GM21717 (cell line): ENCODE measurements at regions not wholly inside any gene's neighbourhood (a gene's known extent, or its start where the extent isn't known, plus 50 kb on each side); places are given as distances from the start of the nearest gene placed in this dataset.
A peak's percentile ranks its signal among the peaks of the same experiment; 100 is the strongest.
"Not testable (repeated sequence)": the region's sequence is repeated elsewhere in the genome, so short reads cannot be mapped to it uniquely, and the experiment has no call there.

ENCODE experiments used
- ATAC-seq: cut with Tn5 transposase; IDR thresholded peaks from one replicate; pipeline ENCODE4 v1.9.1; 2021; ENCODE audit warnings: mild to moderate bottlenecking, moderate library complexity; ENCODE audit not compliant: unreplicated experiment

GRCh38 chr1:169044971-169045370, 61.5 kb upstream of the ATP1B1 start:
- ATAC-seq: peak; percentile 34

GRCh38 chr1:169046671-169047070, 59.8 kb upstream of the ATP1B1 start:
- ATAC-seq: no peak

- no peak for ATAC-seq
Measured at GRCh38 chr1:169047074-169047473, 59.4 kb upstream of the ATP1B1 start.

- ATAC-seq: no peak
Measured at GRCh38 chr1:169048043-169048442, 58.4 kb upstream of the ATP1B1 start.

GRCh38 chr1:169049258-169049938, 57.1 kb upstream of the ATP1B1 start:
- ATAC-seq: no peak

GRCh38 chr1:169051171-169051570, 55.3 kb upstream of the ATP1B1 start:
- no peak for ATAC-seq

GRCh38 chr1:169052171-169052570, 54.3 kb upstream of the ATP1B1 start:
- not testable (repeated sequence) for ATAC-seq

GRCh38 chr1:169052727-169053126, 53.8 kb upstream of the ATP1B1 start:
- ATAC-seq: no peak

GRCh38 chr1:169053196-169053595, 53.3 kb upstream of the ATP1B1 start:
- no peak for ATAC-seq
